H7 (cell line): ENCODE measurements at regions not wholly inside any gene's neighbourhood (a gene's known extent, or its start where the extent isn't known, plus 50 kb on each side); places are given as distances from the start of the nearest gene placed in this dataset.

Source experiments
- DNase-seq: peaks from one replicate; pipeline ENCODE4 v3.0.0; 2012
- H3K27me3 ChIP-seq: 2 replicates; pipeline ENCODE4 v1.6.0; 2011; ENCODE audit warnings: mild to moderate bottlenecking, low read length; ENCODE audit not compliant: control insufficient read depth, insufficient read depth
- H3K36me3 ChIP-seq: replicated peaks from 2 replicates; pipeline ENCODE4 v1.5.1; 2011; ENCODE audit warnings: low read length; ENCODE audit not compliant: control insufficient read depth, insufficient read depth
- H3K4me3 ChIP-seq: 2 replicates; pipeline ENCODE4 v1.5.1; 2011; ENCODE audit warnings: low read depth, mild to moderate bottlenecking, control low read depth, low read length, moderate library complexity; ENCODE audit not compliant: insufficient read depth

DNA sequence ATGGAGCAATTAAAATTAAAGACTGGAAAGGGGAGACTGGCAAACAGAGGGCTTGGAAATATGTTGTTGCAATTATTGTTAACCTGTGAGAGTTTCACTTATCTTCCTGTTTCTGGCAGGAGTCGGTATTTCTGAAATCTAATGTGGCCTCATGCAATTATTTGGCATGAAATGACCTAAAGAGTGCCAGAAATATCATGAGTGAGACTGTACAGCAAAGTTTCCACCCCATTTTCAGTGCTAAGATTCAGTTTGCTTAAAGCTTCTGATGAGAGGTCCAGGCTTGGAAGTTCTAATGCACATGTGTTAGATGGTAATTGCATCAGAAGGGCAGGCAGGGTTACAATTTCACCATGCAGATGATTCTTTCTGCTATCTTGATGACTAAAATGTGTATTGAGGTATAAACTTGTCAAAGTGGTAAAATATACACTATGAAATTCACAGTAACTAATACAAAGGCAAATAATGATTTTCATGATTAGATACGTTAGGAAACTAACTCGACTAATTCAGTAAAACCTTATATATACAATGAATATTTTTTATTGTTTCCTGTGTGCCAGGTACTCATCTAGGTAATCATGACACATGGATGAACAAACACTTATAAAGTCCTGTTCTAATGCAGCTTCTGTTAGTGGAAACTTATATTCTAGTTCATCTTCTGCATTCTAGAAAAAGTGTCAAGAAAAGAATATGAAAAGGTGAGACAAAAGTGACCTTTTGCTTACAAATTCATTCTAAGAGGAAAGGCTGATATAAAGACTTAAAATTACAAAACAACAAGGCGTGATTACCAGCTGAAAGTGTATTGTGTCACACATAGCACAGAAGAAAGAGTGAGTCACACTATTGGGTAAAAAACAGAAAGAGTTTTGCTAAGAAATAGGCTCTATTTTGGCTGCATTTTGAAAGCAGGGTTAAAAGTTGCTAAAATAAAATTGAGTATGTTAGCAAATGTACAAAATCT is 533.4 kb upstream of the SEMA3D start:
- no peak for DNase-seq
- no peak overlapping the region for H3K4me3 ChIP-seq
- H3K36me3 ChIP-seq, result no peaks in the 10 kb centered on the region
- no peaks in the 10 kb centered on the region for H3K27me3 ChIP-seq

DNA sequence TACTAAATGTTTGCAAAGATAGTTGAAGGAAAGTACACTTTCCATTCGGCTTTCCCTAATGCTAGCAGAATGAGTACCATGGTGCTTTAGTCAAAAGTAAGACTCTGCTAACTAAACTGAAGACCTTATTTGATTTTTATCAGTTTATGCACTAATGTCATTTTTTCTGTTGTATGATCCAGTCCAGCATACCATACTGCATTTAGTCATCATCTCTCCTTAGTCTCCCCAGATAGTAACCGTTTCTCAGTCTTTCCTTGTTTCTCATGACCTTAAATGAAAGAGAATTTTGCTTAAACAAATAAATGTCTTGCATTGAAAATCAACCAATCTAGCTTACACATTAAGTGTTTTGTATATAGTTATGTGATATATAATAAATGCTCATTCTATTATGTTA is 529.5 kb upstream of the SEMA3D start:
- Histone ChIP-seq H3K4me3 (no peak overlapping the region), H3K27me3 (no peaks in the 10 kb centered on the region), H3K36me3 (no peaks in the 10 kb centered on the region)
- no peak for DNase-seq

DNA sequence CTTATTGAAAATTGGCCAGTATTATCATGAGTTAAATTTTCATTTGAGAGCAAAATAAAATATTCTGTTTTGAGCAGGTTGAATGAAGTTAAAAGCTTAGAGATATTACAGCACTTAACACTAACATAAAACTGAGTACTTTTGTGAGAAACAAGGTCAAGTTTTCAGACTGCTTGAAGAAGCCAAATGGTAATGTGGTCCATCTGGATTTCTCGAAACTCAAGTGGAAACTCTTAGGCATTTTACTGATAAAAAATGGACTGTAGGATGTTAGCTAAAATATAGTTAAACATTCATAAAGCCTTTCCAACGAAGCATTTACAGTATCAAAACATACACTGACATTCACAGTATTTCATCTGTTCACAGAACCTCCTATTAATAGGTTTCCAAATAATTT is 528.1 kb upstream of the SEMA3D start:
- no peak for DNase-seq
- no peaks in the 10 kb centered on the region for H3K36me3 ChIP-seq
- no peaks in the 10 kb centered on the region for H3K27me3 ChIP-seq
- H3K4me3 ChIP-seq, result no peak overlapping the region

DNA sequence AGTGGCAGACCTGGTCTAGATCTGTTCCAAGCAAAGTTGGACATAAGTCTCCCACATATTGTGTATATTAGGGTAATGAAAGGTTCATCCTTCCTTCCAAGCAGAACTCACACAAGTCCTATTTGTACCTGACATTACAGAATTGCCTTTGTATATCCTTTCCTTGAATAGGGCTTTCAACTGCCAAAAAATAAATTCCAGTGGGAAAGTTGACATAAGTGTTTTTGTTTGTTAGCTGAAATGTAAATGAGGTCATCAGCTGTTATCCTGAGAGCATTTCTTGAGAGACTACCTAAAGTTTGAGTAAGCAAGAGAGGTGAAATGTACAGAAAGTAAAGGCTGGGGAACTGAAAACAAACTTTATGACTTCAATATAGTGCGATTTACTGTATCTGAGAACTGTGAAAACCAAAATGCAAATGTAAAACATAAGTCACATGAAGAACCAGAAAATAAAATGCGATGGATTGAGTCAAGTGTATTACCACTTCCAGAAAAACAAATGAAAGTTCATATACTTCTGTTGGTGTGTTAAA is 527.3 kb upstream of the SEMA3D start:
- DNase-seq, result no peak
- Histone ChIP-seq H3K4me3 (no peak overlapping the region), H3K36me3 (no peaks in the 10 kb centered on the region), H3K27me3 (no peaks in the 10 kb centered on the region)

DNA sequence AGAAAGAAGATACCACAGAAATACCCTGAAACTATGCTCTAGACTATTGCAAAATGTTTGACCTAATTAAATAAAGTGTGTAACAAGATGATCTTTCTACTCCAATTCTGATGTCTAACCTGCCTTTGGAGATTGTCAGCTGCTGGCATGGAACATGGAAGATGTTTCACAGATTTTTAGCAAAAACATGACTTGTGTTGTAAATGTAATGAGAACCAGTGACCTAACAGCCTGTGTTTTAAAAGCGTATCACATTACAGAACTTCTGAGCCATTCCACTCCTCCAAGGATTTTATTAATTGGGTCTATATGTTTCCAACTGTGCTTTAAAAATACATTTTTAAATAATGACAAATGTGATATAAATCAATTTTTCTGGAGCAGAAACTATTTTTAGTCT is 526.3 kb upstream of the SEMA3D start:
- no peak for DNase-seq
- H3K27me3 ChIP-seq, result no peaks in the 10 kb centered on the region
- H3K4me3 ChIP-seq, result no peak overlapping the region
- no peaks in the 10 kb centered on the region for H3K36me3 ChIP-seq

DNA sequence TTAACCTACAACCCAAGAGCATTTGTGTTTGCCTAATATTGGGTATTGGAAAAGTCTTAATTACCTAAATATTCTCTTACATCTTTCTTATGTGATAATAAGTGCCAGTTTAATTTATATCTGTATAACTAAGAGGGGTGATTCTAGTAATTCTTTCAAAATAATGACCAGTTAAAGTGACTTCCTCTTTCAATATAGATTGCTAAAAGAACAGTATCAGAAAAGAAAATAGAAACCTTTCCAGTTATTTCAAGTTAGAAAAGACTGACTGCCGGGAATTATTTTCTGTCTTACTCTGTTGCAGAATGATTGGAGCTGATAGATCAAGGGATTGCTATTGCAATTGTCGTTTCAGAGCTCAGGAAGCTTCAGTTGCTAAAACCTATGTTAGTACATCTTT is 525.0 kb upstream of the SEMA3D start:
- Histone ChIP-seq H3K36me3 (no peaks in the 10 kb centered on the region), H3K4me3 (no peak overlapping the region), H3K27me3 (no peaks in the 10 kb centered on the region)
- DNase-seq, result no peak

DNA sequence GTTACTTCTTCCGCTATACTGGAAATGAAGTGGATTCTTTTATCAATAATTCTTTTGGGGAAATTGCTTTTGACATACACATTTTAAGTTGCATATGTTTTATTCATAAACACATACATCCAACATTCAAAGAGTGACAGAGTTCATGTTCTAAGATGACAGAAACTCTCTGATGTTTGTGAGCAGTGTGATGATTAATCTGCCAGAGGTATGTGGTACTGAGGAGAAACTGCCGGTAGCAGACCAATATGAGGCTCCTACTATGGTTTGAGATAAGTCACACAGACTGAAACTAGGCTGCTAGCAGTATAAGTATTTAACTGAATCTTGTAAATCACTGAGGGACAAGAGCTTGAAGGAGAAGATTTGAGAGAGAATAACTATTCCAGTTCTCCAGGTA is 524.1 kb upstream of the SEMA3D start:
- no peaks in the 10 kb centered on the region for H3K27me3 ChIP-seq
- no peaks in the 10 kb centered on the region for H3K36me3 ChIP-seq
- no peak overlapping the region for H3K4me3 ChIP-seq
- no peak for DNase-seq

DNA sequence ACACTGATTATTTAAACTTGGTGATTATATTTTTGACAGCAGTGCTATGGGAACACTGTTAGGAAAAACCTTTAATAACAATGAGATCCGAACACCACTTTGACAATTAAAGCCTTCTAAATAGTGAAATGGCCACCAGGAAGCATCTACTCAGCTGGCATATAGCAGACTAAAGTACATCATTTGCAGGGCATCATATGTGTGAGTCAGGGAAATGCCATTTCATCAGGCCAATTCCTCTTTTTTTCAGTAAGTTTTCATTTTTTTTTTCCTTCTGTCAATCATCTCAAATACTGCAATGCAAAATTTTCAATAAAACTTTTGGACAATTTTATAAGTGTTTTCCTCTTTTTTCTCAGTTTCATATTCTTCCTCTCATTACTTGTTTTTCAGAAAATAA is 521.4 kb upstream of the SEMA3D start:
- H3K27me3 ChIP-seq, result no peaks in the 10 kb centered on the region
- no peak for DNase-seq
- no peaks in the 10 kb centered on the region for H3K36me3 ChIP-seq
- H3K4me3 ChIP-seq, result no peak overlapping the region

DNA sequence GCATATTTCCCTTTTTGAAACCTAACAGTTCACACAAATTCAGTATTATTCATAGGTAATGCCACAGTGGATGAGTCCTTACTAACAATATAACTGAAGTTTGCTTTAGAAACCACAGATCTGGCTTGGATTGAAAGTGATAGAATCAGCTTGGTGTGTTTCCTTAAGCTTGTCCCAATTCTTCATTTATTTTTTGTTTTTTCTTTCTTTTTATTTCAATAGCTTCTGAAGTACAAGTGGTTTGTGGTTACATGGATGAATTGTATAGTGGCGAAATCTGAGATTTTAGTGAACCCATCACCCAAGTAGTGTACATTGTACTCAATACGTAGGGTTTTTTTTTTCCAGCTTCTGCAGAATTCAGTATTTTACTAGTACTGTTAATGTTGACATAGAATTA is 518.2 kb upstream of the SEMA3D start:
- H3K27me3 ChIP-seq, result no peaks in the 10 kb centered on the region
- no peaks in the 10 kb centered on the region for H3K36me3 ChIP-seq
- no peak overlapping the region for H3K4me3 ChIP-seq
- DNase-seq, result no peak

DNA sequence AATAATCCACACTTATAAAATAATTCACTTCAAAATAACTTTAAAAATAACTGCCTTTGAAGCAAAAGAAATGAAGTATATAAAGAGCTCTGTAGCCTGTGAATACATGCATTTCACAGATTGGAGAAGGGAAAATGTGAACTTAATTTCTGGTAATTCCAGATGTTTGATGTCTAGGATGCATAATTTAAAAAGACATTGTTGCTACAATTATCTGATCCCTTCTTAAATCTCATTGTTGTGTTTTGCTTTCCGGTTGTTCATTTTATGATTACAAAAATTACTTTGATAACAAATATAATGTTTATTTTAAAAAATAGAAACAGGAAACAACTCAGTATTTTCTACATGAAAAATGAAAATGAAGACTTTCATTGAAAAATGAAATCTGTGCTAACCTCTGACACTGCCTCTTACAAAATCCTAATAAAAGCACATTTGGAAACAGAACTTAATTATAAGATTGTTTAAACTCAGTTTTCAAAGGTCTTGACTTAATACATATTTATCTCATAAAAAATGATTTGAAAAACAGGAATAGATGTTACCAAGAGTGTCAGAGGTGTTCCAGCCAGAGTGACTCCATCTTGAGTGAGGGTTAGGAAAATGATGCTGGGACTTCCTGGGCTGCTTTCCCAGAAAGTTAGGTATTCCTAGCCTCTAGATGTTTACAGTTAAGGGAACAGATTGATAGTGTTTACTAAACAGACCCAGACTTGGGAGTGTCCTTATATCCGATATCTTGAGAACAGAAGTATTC is 516.6 kb upstream of the SEMA3D start:
- no peaks in the 10 kb centered on the region for H3K27me3 ChIP-seq
- DNase-seq, result no peak
- H3K36me3 ChIP-seq, result no peaks in the 10 kb centered on the region
- no peak overlapping the region for H3K4me3 ChIP-seq

DNA sequence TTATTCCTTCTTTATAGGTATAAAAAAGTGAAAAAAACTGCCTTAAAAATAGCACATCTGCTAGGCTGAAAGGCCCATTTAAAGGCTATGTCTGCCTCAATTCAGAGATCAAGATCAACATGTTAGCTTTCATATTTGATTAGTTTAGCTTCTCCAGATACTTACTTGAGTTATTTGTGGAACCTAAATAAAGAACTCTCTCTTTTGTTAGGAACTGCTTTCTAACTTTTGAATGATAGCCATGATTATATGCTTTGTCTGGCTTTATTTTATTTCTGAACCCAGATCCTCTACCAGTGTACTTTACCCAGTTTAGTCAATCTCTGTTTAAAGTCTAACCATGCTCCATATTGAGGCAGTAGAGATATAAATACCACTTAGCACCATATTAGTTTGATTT is 515.5 kb upstream of the SEMA3D start:
- no peaks in the 10 kb centered on the region for H3K27me3 ChIP-seq
- H3K4me3 ChIP-seq, result no peak overlapping the region

DNA sequence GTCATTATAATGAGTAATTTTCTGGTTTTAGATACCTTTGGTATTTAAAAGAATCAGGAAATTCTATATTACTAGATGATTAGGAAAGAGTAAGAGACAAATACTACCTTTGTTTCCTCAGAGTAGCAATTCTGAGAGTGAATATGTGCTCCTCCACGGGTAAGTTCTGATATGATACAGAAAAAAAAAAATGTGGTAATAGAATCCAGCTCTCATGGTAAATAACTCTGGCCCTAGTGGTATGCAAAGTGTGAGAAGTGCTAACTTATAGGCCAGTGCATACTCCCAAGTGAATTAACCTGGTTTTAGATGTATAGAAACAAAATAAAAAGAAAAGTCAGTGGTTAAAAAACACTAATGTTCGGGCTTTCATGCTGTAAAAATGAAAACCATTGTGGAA is 512.6 kb upstream of the SEMA3D start:
- no peak for DNase-seq
- Histone ChIP-seq H3K36me3 (no peaks in the 10 kb centered on the region), H3K27me3 (no peaks in the 10 kb centered on the region), H3K4me3 (no peak overlapping the region)

More for the DNA sequence above, 515.5 kb upstream of the SEMA3D start:
- DNase-seq, result no peak
- H3K36me3 ChIP-seq, result no peaks in the 10 kb centered on the region

DNA sequence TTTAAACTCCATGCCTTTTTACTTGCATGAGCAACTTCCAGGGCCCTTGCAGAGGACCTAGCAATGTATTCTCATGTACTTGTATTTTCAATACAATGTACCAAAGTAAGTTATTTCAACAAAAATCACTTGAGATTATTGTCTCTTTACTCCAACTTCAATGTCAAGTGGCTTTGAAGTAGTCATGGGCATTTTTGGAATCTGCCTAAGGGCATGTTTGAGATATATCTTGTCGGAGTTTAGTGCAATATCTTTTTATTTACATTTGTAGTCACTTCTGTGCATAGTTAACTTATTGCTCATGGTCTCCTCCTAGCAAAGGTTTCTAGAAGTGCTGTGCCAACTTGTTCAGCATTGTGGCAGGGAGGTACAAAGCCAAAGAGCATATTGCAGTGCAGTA is 508.7 kb upstream of the SEMA3D start:
- DNase-seq, result no peak
- Histone ChIP-seq H3K27me3 (no peaks in the 10 kb centered on the region), H3K4me3 (no peak overlapping the region), H3K36me3 (no peaks in the 10 kb centered on the region)

DNA sequence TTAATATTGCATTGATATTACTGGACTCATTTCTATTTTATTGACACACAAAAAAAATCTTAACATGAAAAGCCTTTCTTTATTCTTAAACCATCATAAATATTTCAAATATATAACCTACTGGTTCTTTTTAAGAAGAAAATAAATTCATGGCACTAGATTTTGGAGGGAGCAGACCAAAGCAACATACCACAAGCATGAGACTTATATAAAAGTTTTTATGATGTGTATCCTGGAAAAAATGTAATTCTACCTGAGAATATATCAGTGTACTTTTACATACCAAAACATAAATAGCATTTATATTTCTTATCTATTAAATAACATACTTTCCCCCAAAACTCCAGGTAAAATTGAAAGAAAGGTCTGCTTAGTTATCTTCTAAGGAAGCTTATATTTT is 508.2 kb upstream of the SEMA3D start:
- Histone ChIP-seq H3K4me3 (no peak overlapping the region), H3K36me3 (no peaks in the 10 kb centered on the region), H3K27me3 (no peaks in the 10 kb centered on the region)
- no peak for DNase-seq

DNA sequence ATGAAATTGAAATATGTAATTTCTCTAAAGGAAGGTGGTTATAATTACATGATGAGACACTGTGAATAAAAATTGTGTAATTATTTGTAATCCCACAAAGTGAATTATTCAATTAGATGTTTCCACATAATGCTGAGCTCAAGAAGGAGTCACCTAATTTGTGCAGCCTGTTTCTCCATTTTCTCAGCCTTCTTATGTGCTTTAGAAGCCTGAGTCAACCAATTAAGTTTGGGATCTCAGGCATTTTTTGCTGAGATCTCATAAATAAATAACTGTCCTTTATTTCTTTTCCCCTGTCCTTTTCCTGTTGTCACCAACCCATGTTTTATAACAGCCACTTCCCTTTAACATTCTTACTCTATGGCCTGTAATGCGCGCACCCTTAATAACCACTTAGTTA is 506.5 kb upstream of the SEMA3D start:
- DNase-seq, result no peak
- Histone ChIP-seq H3K4me3 (no peak overlapping the region), H3K27me3 (no peaks in the 10 kb centered on the region), H3K36me3 (no peaks in the 10 kb centered on the region)
